HG03039 (cell line): ENCODE measurements at regions not wholly inside any gene's neighbourhood (a gene's known extent, or its start where the extent isn't known, plus 50 kb on each side); places are given as distances from the start of the nearest gene placed in this dataset.

ENCODE experiments used
- ATAC-seq: cut with Tn5 transposase; IDR thresholded peaks from one replicate; pipeline ENCODE4 v1.9.1; 2021; ENCODE audit warnings: mild to moderate bottlenecking, moderate library complexity; ENCODE audit not compliant: unreplicated experiment

- no peak for ATAC-seq
These were observed 692.8 kb upstream of the CDH18 start for GRCh38 chr5:20680718-20681302.

GRCh38 chr5:20678814-20679298 is 690.9 kb upstream of the CDH18 start:
- ATAC-seq = peak; percentile 48

- no peak for ATAC-seq
These were observed 690.4 kb upstream of the CDH18 start for GRCh38 chr5:20678386-20678785.

GRCh38 chr5:20660588-20660987 is 672.6 kb upstream of the CDH18 start:
- no peak for ATAC-seq

GRCh38 chr5:20656262-20656661 is 668.3 kb upstream of the CDH18 start:
- no peak for ATAC-seq

- no peak for ATAC-seq
These were observed 667.2 kb upstream of the CDH18 start for GRCh38 chr5:20655211-20655610.

GRCh38 chr5:20654746-20655145 is 666.7 kb upstream of the CDH18 start:
- no peak for ATAC-seq

- no peak for ATAC-seq
These were observed 666.0 kb upstream of the CDH18 start for GRCh38 chr5:20654033-20654432.

GRCh38 chr5:20649966-20650365 is 662.0 kb upstream of the CDH18 start:
- ATAC-seq = no peak

GRCh38 chr5:20648981-20649380 is 661.0 kb upstream of the CDH18 start:
- ATAC-seq = no peak

- no peak for ATAC-seq
These were observed 648.7 kb upstream of the CDH18 start for GRCh38 chr5:20636686-20637085.

GRCh38 chr5:20619591-20619990 is 631.6 kb upstream of the CDH18 start:
- no peak for ATAC-seq

- no peak for ATAC-seq
These were observed 630.3 kb upstream of the CDH18 start for GRCh38 chr5:20618340-20618739.

GRCh38 chr5:20617841-20618240 is 629.8 kb upstream of the CDH18 start:
- no peak for ATAC-seq

GRCh38 chr5:20615888-20616563 is 628.0 kb upstream of the CDH18 start:
- no peak for ATAC-seq

GRCh38 chr5:20611620-20612019 is 623.6 kb upstream of the CDH18 start:
- no peak for ATAC-seq

GRCh38 chr5:20610681-20611080 is 622.7 kb upstream of the CDH18 start:
- no peak for ATAC-seq

GRCh38 chr5:20609126-20609525 is 621.1 kb upstream of the CDH18 start:
- ATAC-seq = no peak

GRCh38 chr5:20608567-20608966 is 620.6 kb upstream of the CDH18 start:
- ATAC-seq = no peak

- ATAC-seq = no peak
These were observed 617.9 kb upstream of the CDH18 start for GRCh38 chr5:20605732-20606525.

GRCh38 chr5:20604992-20605391 is 617.0 kb upstream of the CDH18 start:
- no peak for ATAC-seq

- ATAC-seq = no peak
These were observed 613.7 kb upstream of the CDH18 start for GRCh38 chr5:20601678-20602100.
